Stimulated activated CD4-positive, alpha-beta T cell treated with anti-CD3 and anti-CD28 coated beads, Interleukin-4, amount 100 ng/mL, for 24 hours (primary cell): ENCODE measurements at regions not wholly inside any gene's neighbourhood (a gene's known extent, or its start where the extent isn't known, plus 50 kb on each side); places are given as distances from the start of the nearest gene placed in this dataset.
"Not testable (repeated sequence)": the region's sequence is repeated elsewhere in the genome, so short reads cannot be mapped to it uniquely, and the experiment has no call there.

Experiments used
- DNase-seq: peaks from one replicate; pipeline ENCODE4 v3.0.0-alpha.2; 2020

GRCh38 chr17:70888324-70888723 is 719.0 kb downstream of the KCNJ2 start:
- DNase-seq = no peak

GRCh38 chr17:70891306-70891705 is 722.0 kb downstream of the KCNJ2 start:
- DNase-seq = no peak

- no peak for DNase-seq
These were observed 723.2 kb downstream of the KCNJ2 start for GRCh38 chr17:70892527-70892926.

DNA sequence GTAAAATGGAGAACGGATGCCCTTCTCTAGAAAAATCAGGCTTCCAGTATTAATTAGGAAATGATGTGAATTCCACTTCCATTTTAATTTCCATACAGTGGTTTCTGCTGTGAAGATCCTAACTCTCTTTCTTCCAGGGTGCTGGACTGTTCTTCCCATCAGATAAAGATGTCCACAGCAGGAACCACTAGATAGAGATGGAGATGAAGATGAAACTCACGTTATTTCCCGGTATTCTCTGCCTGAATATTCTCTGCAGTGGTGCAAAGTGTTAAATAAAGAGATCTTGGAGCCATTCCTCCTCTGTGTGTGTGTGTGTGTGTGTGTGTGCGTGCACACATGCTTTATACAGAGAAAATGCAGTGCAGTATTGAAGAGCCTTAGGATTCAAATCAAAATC is 727.5 kb downstream of the KCNJ2 start:
- no peak for DNase-seq

GRCh38 chr17:70897446-70897845 is 728.1 kb downstream of the KCNJ2 start:
- DNase-seq = no peak

GRCh38 chr17:70901870-70902269 is 732.5 kb downstream of the KCNJ2 start:
- no peak for DNase-seq

DNA sequence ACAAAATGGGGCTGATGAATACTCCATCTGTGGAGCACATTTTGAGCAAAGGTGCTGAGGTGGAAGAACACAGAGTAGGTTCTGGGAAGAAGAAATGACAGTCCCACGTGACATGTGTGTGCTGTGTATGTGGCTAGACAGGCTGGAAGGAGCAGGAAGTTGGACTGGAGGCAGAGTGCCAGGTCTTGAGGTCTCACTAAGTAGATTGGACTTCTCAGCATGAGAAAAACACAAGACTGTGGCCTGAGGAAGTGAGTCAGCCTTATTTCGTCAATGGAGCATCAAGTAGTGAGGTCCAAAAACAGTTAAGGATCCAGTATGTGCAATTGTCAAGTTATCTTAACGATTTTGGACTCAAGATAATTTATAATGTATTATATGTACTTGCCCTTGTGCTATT is 736.5 kb downstream of the KCNJ2 start:
- no peak for DNase-seq

DNA sequence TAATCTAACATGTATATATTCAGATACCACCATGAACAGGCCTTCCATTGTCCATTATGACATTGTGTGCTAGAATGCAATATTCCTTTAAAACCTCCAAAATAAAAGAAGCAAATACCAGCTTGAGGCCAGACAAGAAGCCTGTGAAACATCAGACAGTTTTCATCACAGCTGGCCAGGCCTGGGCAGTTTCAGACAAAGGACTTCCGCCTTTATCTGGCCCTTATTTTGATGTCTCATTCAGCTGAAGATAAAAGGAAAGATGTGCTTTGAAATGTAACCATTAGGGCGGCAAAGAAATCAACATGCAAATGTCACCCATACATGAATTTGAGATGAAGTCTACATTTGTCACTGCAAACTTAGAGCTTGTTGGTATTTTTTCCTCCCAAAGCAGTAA is 737.5 kb downstream of the KCNJ2 start:
- DNase-seq = no peak

- no peak for DNase-seq
These were observed 743.6 kb downstream of the KCNJ2 start for GRCh38 chr17:70912716-70913485.

DNA sequence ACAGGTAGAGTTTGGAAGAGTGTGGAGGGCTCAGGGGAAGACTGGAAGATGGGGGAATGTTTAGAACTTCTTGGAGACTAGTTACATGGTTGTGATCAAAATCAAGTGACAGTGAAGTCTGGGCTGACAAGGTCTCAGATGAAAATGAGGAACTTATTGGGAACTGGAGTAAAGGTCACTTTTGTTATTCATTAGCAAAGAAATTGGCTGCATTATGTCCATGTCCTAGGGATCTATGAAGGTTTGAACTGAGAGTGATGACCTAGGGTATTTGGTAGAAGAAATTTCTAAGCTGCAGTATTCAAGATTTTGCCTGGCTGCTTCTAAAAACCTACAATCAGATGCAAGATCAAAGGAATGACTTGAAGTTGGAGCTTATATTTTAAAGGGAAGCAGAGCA is 747.1 kb downstream of the KCNJ2 start:
- DNase-seq = no peak

- no peak for DNase-seq
These were observed 749.9 kb downstream of the KCNJ2 start for GRCh38 chr17:70919241-70919640.

- DNase-seq = no peak
These were observed 751.1 kb downstream of the KCNJ2 start for GRCh38 chr17:70920416-70920815.

DNA sequence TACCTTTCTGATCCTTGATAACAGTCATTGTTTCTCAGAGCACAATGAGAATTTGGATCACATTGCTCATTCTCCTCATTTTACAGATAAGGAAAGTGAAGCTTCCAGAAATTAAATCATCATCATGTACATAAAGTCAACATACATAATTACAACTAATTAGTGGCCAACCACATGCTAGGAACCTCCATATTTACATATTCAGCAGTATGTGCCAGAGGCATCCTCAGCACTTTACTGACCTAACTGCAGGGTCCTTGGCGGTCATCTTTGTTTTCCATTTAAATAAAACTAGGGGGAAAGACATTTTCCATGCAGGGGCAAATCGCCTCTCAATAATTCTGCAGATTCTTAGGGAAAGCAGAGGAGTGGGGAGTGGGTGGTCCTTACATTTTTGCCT is 752.9 kb downstream of the KCNJ2 start:
- no peak for DNase-seq

DNA sequence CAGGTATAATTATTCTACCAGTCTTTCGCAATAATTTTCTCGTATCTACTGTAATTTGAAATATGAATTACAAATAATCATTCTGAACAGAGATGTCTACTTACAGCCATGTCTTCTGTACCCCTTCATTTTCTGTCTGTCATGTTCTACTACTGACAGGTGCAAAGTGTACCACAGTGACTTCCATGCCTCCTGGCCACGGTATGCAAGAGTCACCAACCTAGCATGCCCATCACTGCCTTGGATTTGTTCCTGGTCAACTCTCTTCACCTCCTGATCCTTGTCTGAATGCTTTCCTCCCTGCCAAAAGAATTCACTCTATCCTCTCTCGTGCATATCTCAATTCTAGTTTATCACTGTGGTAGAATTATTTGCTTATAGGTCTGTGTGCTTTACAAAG is 755.4 kb downstream of the KCNJ2 start:
- no peak for DNase-seq

DNA sequence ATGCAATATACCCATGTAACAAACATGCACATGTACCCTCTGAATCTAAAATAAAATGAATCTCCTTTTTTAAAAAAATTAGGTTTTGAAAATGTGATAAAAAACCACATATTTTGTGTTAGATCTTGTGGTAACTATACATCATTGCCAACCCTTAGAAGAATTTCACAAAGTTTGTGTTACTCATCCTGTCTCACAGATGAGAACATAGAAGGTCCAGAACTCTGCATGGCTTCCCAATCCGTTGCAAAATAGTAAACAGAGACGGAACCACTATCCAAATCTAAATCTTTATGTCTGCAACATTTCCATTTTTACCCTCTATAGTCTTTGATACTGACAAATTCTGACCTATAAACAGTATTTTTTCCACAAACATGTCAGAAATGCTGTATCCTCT is 759.9 kb downstream of the KCNJ2 start:
- no peak for DNase-seq

DNA sequence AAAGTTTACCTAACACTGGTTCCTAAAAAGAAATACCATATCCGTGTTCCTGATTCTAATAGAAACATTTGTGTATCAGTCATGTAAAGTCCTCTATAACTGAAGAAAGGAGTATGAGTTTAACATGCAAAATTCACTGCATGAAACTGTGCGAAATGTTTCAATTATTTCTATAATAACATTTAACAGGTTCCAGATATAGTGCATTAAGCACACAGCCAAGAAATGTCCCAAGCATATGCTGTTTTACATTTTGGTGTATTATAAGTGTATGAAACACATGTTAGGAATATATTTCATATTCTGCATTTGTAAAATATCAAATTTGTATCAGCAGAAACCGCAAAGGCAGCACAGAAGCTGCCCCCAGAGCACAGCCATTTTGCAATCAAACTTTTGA is 764.9 kb downstream of the KCNJ2 start:
- no peak for DNase-seq

- no peak for DNase-seq
These were observed 765.5 kb downstream of the KCNJ2 start for GRCh38 chr17:70934835-70935234.

DNA sequence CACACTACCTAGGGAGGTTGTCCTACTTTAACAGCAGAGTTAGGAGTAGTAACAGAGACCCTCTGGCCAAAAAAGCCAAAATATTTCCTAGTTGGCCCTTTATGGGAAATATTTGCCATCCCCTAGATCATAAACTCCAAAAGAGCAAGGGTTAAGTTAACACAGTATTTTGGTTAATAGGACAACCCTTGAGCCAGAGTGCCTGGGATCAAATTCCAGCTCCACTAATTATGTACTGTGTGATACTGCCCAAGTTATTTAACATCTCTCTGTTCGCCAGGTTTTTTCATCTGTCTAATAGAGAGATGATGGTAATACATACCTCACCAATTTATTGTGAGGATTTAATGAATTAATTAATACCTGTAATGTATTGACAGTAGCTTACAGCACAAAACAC is 767.4 kb downstream of the KCNJ2 start:
- DNase-seq = no peak

- DNase-seq = no peak
These were observed 769.0 kb downstream of the KCNJ2 start for GRCh38 chr17:70938336-70938735.

DNA sequence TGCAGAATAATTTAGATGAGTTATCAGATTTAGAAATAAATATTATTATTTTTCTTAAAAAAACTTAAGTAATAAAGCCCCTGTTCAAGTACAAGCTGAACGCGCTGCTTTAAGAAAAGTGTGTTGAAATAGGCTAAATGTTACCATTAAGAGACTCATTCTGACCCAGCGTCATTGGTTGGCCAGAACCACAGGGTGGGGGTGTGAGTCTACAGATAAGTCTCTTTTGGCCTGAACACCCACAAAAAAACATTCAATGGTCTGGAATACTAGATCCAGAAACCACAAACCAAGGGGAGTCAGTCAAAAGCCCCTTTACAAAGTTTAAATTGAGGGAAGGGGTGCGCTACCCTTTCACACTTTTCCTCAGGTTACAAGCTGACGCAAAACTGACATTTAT is 776.1 kb downstream of the KCNJ2 start:
- DNase-seq = no peak

GRCh38 chr17:70947215-70947614 is 777.9 kb downstream of the KCNJ2 start:
- no peak for DNase-seq

DNA sequence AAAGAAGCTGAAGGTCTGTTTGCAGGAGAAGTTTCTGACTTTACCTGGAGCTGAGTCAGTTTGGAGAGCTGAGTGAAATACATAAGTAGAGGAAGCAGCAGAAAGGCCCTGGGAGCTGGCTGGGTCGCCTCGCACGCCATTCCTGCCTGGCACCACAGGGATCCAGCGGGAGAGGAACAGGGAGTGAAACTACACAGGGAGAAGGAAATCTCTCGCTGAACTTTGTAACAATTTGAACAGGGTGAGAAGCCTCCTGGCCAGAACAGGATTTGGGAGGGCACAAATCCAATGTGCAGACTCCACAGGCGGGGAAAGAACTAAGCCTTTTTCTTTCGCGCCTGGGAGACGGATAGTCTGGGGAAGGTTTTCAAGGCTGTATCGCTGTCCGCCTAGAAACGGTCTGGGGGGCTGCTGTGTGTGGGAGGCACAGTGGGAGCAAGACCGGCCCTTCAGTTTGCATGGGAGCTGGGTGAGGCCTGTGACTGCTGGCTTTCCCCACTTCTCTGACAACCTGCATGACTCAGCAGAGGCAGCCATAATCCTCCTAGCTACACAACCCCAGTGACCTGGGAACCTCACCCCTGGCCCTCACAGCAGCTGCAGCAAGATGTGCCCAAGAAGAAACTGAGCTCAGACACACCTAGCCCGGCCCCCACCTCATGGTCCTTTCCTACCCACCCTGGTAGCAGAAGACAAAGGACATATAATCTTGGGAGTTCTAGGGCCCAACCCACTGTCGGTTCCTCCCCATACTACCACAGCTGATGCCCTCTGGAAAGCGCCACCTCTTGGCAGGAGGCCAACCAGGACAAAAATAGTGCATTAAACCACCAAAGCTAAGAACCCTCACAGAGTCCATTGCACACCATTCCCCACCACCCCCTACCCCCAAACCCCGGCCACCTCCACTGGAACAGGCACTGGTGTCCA is 778.6 kb downstream of the KCNJ2 start:
- DNase-seq = no peak

DNA sequence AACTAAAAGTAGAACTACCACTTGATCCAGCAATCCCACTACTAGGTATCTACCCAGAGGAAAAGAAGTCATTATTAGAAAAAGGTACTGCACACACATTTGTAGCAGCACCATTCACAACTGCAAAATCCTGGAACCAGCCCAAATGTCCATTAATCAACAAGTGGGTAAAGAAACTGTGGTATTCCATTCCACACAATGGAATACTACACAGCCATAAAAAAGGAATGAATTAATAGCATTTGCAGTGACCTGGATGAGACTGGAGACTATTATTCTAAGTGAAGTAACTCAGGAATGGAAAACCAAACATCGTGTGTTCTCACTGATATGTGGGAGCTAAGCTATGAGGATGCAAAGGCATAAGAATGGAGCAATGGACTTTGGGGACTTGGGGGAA is 783.8 kb downstream of the KCNJ2 start:
- DNase-seq = not testable (repeated sequence)

- no peak for DNase-seq
These were observed 786.1 kb downstream of the KCNJ2 start for GRCh38 chr17:70955441-70955840.
